ENCODE measurements at regions not wholly inside any gene's neighbourhood (a gene's known extent, or its start where the extent isn't known, plus 50 kb on each side); places are given as distances from the start of the nearest gene placed in this dataset.

DNA sequence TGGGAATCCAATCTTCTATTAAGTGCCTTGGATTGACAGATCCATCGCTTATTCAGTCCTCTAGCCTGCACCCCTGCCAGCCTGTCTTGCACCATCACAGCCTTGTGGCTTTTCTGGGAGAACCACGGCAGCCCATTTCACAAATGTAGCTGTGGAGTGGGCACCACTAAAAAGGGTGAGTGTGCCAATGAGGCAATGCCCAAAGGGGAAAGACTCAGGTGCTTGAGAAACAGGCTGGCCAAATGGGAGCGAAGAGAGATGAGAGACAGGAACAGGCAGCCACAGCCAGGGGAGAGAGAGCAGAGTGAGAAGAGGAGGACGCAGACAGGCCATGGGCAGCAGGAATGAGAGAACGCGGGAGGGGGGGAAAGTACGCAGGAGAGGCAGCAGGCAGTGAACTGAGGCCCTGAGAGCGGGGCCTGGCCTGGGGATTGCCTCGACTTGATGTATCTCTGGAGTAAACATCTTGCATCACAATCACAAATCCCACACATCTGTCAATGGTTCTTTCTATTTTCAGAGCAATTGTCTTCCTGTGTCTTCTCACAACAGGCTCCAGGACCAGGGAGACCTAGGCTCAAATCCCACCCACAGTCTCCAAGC lies 173.1 kb downstream of the SYK start:
- TF ChIP-seq ZFP3 (CRISPR knock-in tag; IDR thresholded peaks at IDR 0.05), result no peak
- TF ChIP-seq ZNF565 (CRISPR knock-in tag; conservative IDR thresholded peaks at IDR 0.05; ENCODE audit: low read depth), result no peak
- TF ChIP-seq OSR1 (CRISPR knock-in tag; IDR thresholded peaks at IDR 0.05), result no peak
- TF ChIP-seq BACH2 (CRISPR knock-in tag; IDR thresholded peaks at IDR 0.05; ENCODE audit: borderline replicate concordance), result no peak
- TF ChIP-seq PATZ1 (CRISPR knock-in tag; IDR thresholded peaks at IDR 0.05; ENCODE audit: borderline replicate concordance), result no peak
